K562 (cell line): ENCODE measurements at regions not wholly inside any gene's neighbourhood (a gene's known extent, or its start where the extent isn't known, plus 50 kb on each side); places are given as distances from the start of the nearest gene placed in this dataset.

Experiments
- ATAC-seq: fragments of 200-7000 bp; cut with Tn5 transposase; 3 replicates; pipeline ENCODE4 v1.9.1; 2020; ENCODE audit warnings: moderate library complexity
- BruUV-seq: library from RNA; stranded (reverse); fragments of 400-500 nt; replicated peaks from 2 replicates; lab custom pipeline; 2021; lab: Mats Ljungman, UMichigan
- CTCF ChIA-PET: fragments of 300-600 bp; formaldehyde crosslinking; extraction: SDS; loops from one replicate; lab custom pipeline; 2021; ENCODE audit warnings: low intra/inter-chr PET ratio; lab: Yijun Ruan, JAX
- POLR2A ChIA-PET: fragments of 300-600, 350-650 bp; sonication (Branson Sonifier 250); formaldehyde crosslinking; extraction: SDS; loops from one replicate; lab custom pipeline; 2021; ENCODE audit warnings: antibody characterized with exemption, inconsistent platforms; lab: Yijun Ruan, JAX
- DNase-seq, 4 experiments: peaks; one replicate each; pipeline versions ENCODE4 v3.0.0 to v3.0.0-alpha.2; 2011 to 2018; ENCODE audit warnings: low spot score in 3 of 4, mixed read lengths in 3 of 4; ENCODE audit errors: extremely low read depth in 1 of 4
- FAIRE-seq: peaks from 2 replicates; lab custom pipeline; 2011; peaks lifted over from hg19 to GRCh38; lab: Jason Lieb, UNC
- H2AFZ ChIP-seq: 2 replicates; pipeline ENCODE4 v1.6.0; 2011; ENCODE audit warnings: low read depth, low read length, control low read depth, inconsistent platforms
- H3K27ac ChIP-seq: fragments of 200-600 bp; 3 replicates; pipeline ENCODE4 v1.8.0; 2011; ENCODE audit warnings: low read depth, mild to moderate bottlenecking, control low read depth, inconsistent platforms, low read length, moderate library complexity, mixed read lengths; ENCODE audit errors: extremely low read depth
- H3K27me3 ChIP-seq, 2 experiments: fragments of 300-600 bp in 1 of 2; 2 replicates in 1 of 2; 3 replicates in 1 of 2; pipeline versions ENCODE4 v1.6.0 to v1.8.0; 2011; ENCODE audit warnings: inconsistent platforms in 2 of 2, low read length in 2 of 2, mild to moderate bottlenecking in 1 of 2, mixed read lengths in 1 of 2, moderate library complexity in 1 of 2; ENCODE audit not compliant: control insufficient read depth in 2 of 2, insufficient read depth in 2 of 2
- H3K36me3 ChIP-seq: fragments of 300-600 bp; 3 replicates; pipeline ENCODE4 v1.8.0; 2011; ENCODE audit warnings: mild to moderate bottlenecking, low read length, inconsistent platforms; ENCODE audit not compliant: control insufficient read depth, insufficient read depth
- H3K4me1 ChIP-seq, 2 experiments: fragments of 200-600 bp in 1 of 2; replicated peaks in 1 of 2; 2 replicates in 1 of 2; 3 replicates in 1 of 2; pipeline versions ENCODE4 v1.5.1 to v1.8.0; 2011; ENCODE audit warnings: inconsistent platforms in 2 of 2, low read length in 2 of 2, mild to moderate bottlenecking in 1 of 2, mixed read lengths in 1 of 2, moderate library complexity in 1 of 2; ENCODE audit not compliant: control insufficient read depth in 2 of 2, insufficient read depth in 2 of 2
- H3K4me2 ChIP-seq: 2 replicates; pipeline ENCODE4 v1.6.1; 2011; ENCODE audit warnings: low read length, control low read depth, inconsistent platforms, mixed read lengths; ENCODE audit not compliant: insufficient read depth
- H3K4me3 ChIP-seq: fragments of 200-600 bp; sonication (generic), shearing (Covaris generic); 2 replicates; pipeline ENCODE4 v1.5.1; 2016; ENCODE audit warnings: control low read depth, inconsistent platforms
- H3K79me2 ChIP-seq: fragments of 200-600 bp; 3 replicates; pipeline ENCODE4 v1.8.0; 2011; ENCODE audit warnings: low read length, inconsistent platforms; ENCODE audit not compliant: control insufficient read depth, insufficient read depth
- H3K9ac ChIP-seq, 2 experiments: 2 replicates each; pipeline versions ENCODE4 v1.6.0 to v1.6.1; 2011; ENCODE audit warnings: low read depth in 2 of 2, low read length in 2 of 2, control low read depth in 1 of 2, inconsistent platforms in 1 of 2, mild to moderate bottlenecking in 1 of 2, mixed read lengths in 1 of 2; ENCODE audit not compliant: insufficient read depth in 1 of 2
- H3K9me1 ChIP-seq: one replicate; pipeline ENCODE4 v1.6.0; 2011; ENCODE audit warnings: inconsistent platforms, mild to moderate bottlenecking, low read length, moderate library complexity; ENCODE audit not compliant: control insufficient read depth, insufficient read depth
- H3K9me3 ChIP-seq: replicated peaks from 2 replicates; pipeline ENCODE4 v1.5.1; 2011; ENCODE audit warnings: low read depth, low read length, inconsistent platforms; ENCODE audit not compliant: control insufficient read depth, insufficient read depth
- H4K20me1 ChIP-seq: replicated peaks from 2 replicates; pipeline ENCODE4 v1.6.1; 2011; ENCODE audit warnings: low read length, inconsistent platforms, mixed read lengths; ENCODE audit not compliant: control insufficient read depth, insufficient read depth
- FOXK2 ChIP-seq, 2 experiments: fragments of 450-650 bp; IDR thresholded peaks in 1 of 2; conservative IDR thresholded peaks in 1 of 2; 2 replicates each; pipeline ENCODE4 v1.6.1; 2016; ENCODE audit warnings: low read depth in 2 of 2, mild to moderate bottlenecking in 1 of 2
- NFIC ChIP-seq: fragments of 450-650 bp; IDR thresholded peaks from 2 replicates; pipeline ENCODE4 v1.6.1; 2017; ENCODE audit warnings: mild to moderate bottlenecking, inconsistent platforms
- PTBP1 ChIP-seq: fragments of 200-400 bp; formaldehyde crosslinking; IDR thresholded peaks from 2 replicates; pipeline ENCODE4 v1.6.1; 2017; ENCODE audit warnings: low read depth, low read length
- SMAD4 ChIP-seq: fragments of 250-450 bp; sonication (Bioruptor Pico); conservative IDR thresholded peaks from 2 replicates; pipeline ENCODE4 v1.8.0; 2021; ENCODE audit warnings: inconsistent platforms, mild to moderate bottlenecking, moderate library complexity
- ZBTB1 ChIP-seq: sonication (generic); formaldehyde crosslinking; IDR thresholded peaks from 2 replicates; pipeline ENCODE4 v1.8.1; 2023; ENCODE audit warnings: missing genetic modification reagents, low read depth, mild to moderate bottlenecking, borderline replicate concordance
- ZC3H11A ChIP-seq: IDR thresholded peaks from 2 replicates; pipeline ENCODE4 v1.6.1; 2012; ENCODE audit warnings: low read depth, low read length, improper control_type of control experiment
- WGBS: fragments of 100-300 bp; shearing (Covaris generic); methylation state at CpG from one replicate; pipeline ENCODE4 v1.1.6; 2016; ENCODE audit warnings: low coverage, mixed read lengths; ENCODE audit not compliant: insufficient coverage; ENCODE audit errors: missing lambda C conversion rate; 5-methylcytosine and 5-hydroxymethylcytosine counted together
- in situ Hi-C: fragments of 300-500 bp; cut with MboI; formaldehyde crosslinking; loops from 4 replicates; pipeline ENCODE4 v1.15.0; 2018; ENCODE audit warnings: inconsistent platforms, mixed read lengths
- intact Hi-C: fragments of 100-400 bp; cut with micrococcal nuclease; formaldehyde crosslinking; loops from 2 replicates; pipeline ENCODE4 v1.14.2; 2022
- TF ChIP-seq, protein P1 (sequence below): IDR thresholded peaks from 3 replicates; pipeline ENCODE4 v1.6.1; 2011; ENCODE audit warnings: borderline replicate concordance, mild to moderate bottlenecking; ENCODE audit not compliant: insufficient read length, insufficient read depth
- TF ChIP-seq, protein P2 (sequence below), 2 experiments: fragments of 450-650 bp; conservative IDR thresholded peaks; 2 replicates each; pipeline ENCODE4 v1.6.1; 2017; ENCODE audit warnings: mild to moderate bottlenecking in 2 of 2, moderate library complexity in 2 of 2
- TF ChIP-seq, protein P3 (sequence below), 2 experiments: fragments of 450-650 bp; IDR thresholded peaks; 2 replicates each; pipeline ENCODE4 v1.6.1; 2018; ENCODE audit warnings: mild to moderate bottlenecking in 2 of 2, low read depth in 1 of 2; ENCODE audit not compliant: partially characterized antibody in 2 of 2
- TF ChIP-seq, protein P4 (sequence below): sonication (generic); formaldehyde crosslinking; IDR thresholded peaks from 2 replicates; pipeline ENCODE4 v1.8.0; 2023; ENCODE audit warnings: mild to moderate bottlenecking, missing genetic modification reagents

DNA sequence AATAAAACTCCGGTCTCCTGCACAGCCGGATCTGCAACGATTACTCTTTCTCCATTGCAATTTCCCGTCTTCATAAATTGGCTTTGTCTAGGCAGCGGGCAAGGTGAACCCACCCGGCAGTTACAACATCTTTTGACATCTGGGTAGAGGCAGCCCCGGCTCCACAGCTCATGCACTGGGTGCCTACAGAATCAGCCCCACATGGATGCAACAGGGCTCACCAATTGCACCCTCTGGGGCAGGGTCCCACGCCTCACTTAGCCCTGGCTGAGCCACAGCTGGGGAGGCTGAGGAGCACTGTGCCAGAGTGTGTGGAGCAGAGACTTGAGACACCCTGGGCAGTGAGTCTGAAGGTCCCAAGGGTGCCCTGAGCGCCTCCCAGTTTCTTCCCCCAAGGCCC, 710.2 kb downstream of the TBC1D22A start (continued):
- TF ChIP-seq ZC3H11A, result no peak
- no peak for TF ChIP-seq NFIC
- TF ChIP-seq, protein P1, sequence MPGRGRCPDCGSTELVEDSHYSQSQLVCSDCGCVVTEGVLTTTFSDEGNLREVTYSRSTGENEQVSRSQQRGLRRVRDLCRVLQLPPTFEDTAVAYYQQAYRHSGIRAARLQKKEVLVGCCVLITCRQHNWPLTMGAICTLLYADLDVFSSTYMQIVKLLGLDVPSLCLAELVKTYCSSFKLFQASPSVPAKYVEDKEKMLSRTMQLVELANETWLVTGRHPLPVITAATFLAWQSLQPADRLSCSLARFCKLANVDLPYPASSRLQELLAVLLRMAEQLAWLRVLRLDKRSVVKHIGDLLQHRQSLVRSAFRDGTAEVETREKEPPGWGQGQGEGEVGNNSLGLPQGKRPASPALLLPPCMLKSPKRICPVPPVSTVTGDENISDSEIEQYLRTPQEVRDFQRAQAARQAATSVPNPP, result no peak

DNA sequence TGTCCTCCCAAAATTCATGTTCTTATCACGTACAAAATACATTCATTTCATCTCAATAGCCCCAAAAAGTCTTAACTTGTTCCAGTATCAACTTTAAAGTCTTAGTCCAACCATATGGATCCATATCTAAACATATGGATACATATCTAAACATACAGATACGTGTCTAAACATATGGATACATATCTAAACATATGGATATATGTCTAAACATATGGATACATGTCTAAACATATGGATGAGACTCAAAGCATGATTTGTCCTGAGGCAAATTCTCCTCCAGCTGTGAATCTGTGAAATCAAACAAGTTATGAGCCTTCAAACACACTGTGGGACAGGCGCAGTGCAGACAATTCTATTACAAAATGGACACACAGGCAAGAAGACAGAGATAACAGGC, 709.0 kb downstream of the TBC1D22A start:
- Histone ChIP-seq H4K20me1 (no peaks in the 10 kb centered on the region), H3K4me3 (no peak overlapping the region), H3K9ac (no peak overlapping the region), H3K9me3 (no peaks in the 10 kb centered on the region), H3K4me1 (no peaks in the 10 kb centered on the region), H3K27me3 (no peaks in the 10 kb centered on the region), H3K36me3 (no peaks in the 10 kb centered on the region), H3K27ac (no peak overlapping the region), H3K79me2 (no peaks in the 10 kb centered on the region), H3K4me2 (no peak overlapping the region), H3K9me1 (no peaks in the 10 kb centered on the region), H2AFZ (no peak overlapping the region)
- POLR2A ChIA-PET, result no interaction called here
- CTCF ChIA-PET, result no interaction called here
- ATAC-seq (no peak), DNase-seq (no peak), FAIRE-seq (no peak)
- in situ Hi-C loops, result no loop called here
- 0% methylated on average over 3 of the region's 3 CpGs for WGBS
- BruUV-seq, result no TSS peak
- intact Hi-C loops, result no loop called here
- TF ChIP-seq FOXK2 (conservative IDR thresholded peaks at IDR 0.05 in 1 of 2, IDR thresholded peaks at IDR 0.05 in 1 of 2; ENCODE audit: low read depth in 2 of 2), result no peak
- TF ChIP-seq, protein P2, sequence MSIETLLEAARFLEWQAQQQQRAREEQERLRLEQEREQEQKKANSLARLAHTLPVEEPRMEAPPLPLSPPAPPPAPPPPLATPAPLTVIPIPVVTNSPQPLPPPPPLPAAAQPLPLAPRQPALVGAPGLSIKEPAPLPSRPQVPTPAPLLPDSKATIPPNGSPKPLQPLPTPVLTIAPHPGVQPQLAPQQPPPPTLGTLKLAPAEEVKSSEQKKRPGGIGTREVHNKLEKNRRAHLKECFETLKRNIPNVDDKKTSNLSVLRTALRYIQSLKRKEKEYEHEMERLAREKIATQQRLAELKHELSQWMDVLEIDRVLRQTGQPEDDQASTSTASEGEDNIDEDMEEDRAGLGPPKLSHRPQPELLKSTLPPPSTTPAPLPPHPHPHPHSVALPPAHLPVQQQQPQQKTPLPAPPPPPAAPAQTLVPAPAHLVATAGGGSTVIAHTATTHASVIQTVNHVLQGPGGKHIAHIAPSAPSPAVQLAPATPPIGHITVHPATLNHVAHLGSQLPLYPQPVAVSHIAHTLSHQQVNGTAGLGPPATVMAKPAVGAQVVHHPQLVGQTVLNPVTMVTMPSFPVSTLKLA (conservative IDR thresholded peaks at IDR 0.05), result no peak
- TF ChIP-seq, protein P3, sequence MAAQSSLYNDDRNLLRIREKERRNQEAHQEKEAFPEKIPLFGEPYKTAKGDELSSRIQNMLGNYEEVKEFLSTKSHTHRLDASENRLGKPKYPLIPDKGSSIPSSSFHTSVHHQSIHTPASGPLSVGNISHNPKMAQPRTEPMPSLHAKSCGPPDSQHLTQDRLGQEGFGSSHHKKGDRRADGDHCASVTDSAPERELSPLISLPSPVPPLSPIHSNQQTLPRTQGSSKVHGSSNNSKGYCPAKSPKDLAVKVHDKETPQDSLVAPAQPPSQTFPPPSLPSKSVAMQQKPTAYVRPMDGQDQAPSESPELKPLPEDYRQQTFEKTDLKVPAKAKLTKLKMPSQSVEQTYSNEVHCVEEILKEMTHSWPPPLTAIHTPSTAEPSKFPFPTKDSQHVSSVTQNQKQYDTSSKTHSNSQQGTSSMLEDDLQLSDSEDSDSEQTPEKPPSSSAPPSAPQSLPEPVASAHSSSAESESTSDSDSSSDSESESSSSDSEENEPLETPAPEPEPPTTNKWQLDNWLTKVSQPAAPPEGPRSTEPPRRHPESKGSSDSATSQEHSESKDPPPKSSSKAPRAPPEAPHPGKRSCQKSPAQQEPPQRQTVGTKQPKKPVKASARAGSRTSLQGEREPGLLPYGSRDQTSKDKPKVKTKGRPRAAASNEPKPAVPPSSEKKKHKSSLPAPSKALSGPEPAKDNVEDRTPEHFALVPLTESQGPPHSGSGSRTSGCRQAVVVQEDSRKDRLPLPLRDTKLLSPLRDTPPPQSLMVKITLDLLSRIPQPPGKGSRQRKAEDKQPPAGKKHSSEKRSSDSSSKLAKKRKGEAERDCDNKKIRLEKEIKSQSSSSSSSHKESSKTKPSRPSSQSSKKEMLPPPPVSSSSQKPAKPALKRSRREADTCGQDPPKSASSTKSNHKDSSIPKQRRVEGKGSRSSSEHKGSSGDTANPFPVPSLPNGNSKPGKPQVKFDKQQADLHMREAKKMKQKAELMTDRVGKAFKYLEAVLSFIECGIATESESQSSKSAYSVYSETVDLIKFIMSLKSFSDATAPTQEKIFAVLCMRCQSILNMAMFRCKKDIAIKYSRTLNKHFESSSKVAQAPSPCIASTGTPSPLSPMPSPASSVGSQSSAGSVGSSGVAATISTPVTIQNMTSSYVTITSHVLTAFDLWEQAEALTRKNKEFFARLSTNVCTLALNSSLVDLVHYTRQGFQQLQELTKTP (IDR thresholded peaks at IDR 0.05; ENCODE audit: low read depth in 1 of 2, partially characterized antibody in 2 of 2), result no peak
- no peak for TF ChIP-seq SMAD4 (CRISPR knock-in tag)
- TF ChIP-seq ZBTB1, result no peak
- TF ChIP-seq, protein P4, sequence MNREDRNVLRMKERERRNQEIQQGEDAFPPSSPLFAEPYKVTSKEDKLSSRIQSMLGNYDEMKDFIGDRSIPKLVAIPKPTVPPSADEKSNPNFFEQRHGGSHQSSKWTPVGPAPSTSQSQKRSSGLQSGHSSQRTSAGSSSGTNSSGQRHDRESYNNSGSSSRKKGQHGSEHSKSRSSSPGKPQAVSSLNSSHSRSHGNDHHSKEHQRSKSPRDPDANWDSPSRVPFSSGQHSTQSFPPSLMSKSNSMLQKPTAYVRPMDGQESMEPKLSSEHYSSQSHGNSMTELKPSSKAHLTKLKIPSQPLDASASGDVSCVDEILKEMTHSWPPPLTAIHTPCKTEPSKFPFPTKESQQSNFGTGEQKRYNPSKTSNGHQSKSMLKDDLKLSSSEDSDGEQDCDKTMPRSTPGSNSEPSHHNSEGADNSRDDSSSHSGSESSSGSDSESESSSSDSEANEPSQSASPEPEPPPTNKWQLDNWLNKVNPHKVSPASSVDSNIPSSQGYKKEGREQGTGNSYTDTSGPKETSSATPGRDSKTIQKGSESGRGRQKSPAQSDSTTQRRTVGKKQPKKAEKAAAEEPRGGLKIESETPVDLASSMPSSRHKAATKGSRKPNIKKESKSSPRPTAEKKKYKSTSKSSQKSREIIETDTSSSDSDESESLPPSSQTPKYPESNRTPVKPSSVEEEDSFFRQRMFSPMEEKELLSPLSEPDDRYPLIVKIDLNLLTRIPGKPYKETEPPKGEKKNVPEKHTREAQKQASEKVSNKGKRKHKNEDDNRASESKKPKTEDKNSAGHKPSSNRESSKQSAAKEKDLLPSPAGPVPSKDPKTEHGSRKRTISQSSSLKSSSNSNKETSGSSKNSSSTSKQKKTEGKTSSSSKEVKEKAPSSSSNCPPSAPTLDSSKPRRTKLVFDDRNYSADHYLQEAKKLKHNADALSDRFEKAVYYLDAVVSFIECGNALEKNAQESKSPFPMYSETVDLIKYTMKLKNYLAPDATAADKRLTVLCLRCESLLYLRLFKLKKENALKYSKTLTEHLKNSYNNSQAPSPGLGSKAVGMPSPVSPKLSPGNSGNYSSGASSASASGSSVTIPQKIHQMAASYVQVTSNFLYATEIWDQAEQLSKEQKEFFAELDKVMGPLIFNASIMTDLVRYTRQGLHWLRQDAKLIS (CRISPR knock-in tag), result no peak
- no peak for TF ChIP-seq PTBP1
